ENCODE measurements at regions not wholly inside any gene's neighbourhood (a gene's known extent, or its start where the extent isn't known, plus 50 kb on each side); places are given as distances from the start of the nearest gene placed in this dataset.

- WGBS (ENCODE audit: insufficient coverage, low coverage, missing lambda C conversion rate): 3% methylated on average over 4 of the region's 4 CpGs
- in situ Hi-C loops (cut with MboI) (no loop called here), intact Hi-C loops (cut with micrococcal nuclease) (no loop called here)
- no peak for ATAC-seq
- ChIA-PET CTCF (ENCODE audit: low intra/inter-chr PET ratio) (no interaction called here), POLR2A (no interaction called here)
- no peak for DNase-seq (ENCODE audit: extremely low read depth in 1 of 4, low spot score in 3 of 4)
- Histone ChIP-seq H3K9me3 (replicated peaks; ENCODE audit: control insufficient read depth, insufficient read depth, low read depth, low read length) (no peaks in the 10 kb centered on the region), H3K9ac (ENCODE audit: insufficient read depth in 1 of 2, low read depth in 2 of 2, low read length in 2 of 2) (no peak overlapping the region), H3K27ac (ENCODE audit: extremely low read depth, low read depth, low read length) (no peak overlapping the region), H4K20me1 (replicated peaks; ENCODE audit: control insufficient read depth, insufficient read depth, low read length) (no peaks in the 10 kb centered on the region), H3K36me3 (ENCODE audit: control insufficient read depth, insufficient read depth, low read length) (no peaks in the 10 kb centered on the region), H2AFZ (ENCODE audit: low read depth, low read length) (no peak overlapping the region), H3K4me2 (ENCODE audit: insufficient read depth, low read length) (no peak overlapping the region), H3K79me2 (ENCODE audit: control insufficient read depth, insufficient read depth, low read length) (no peaks in the 10 kb centered on the region), H3K9me1 (ENCODE audit: control insufficient read depth, insufficient read depth, low read length) (no peaks in the 10 kb centered on the region), H3K27me3 (ENCODE audit: control insufficient read depth in 2 of 2, insufficient read depth in 2 of 2, low read length in 2 of 2) (no peaks in the 10 kb centered on the region), H3K4me1 (replicated peaks in 1 of 2; ENCODE audit: control insufficient read depth in 2 of 2, insufficient read depth in 2 of 2, low read length in 2 of 2) (no peaks in the 10 kb centered on the region), H3K4me3 (no peak overlapping the region)
- TF ChIP-seq IRF9 (tag; IDR thresholded peaks at IDR 0.05): peak; percentile 85
- peak; percentile 89 for TF ChIP-seq CEBPB (tag; IDR thresholded peaks at IDR 0.05)
- no peak for TF ChIP-seq CEBPG (CRISPR knock-in tag; IDR thresholded peaks at IDR 0.05)
- TF ChIP-seq CEBPG (tag; conservative IDR thresholded peaks at IDR 0.05 in 1 of 2, IDR thresholded peaks at IDR 0.05 in 1 of 2): peak; percentile 52 to 90; a peak in 3 of 4 replicates
- no peak for TF ChIP-seq ATF6 (CRISPR knock-in tag; IDR thresholded peaks at IDR 0.05)
- FAIRE-seq: no peak
- no TSS peak for BruUV-seq (replicated peaks)
These were observed 650.1 kb upstream of the COX7C start for GRCh38 chr5:85967681-85968080.
